Activated CD8-positive, alpha-beta T cell treated with anti-CD3 and anti-CD28 coated beads, Interleukin-2, amount 10 ng/mL, durations not matched to agents 7 days and 5 days (primary cell): ENCODE measurements at regions not wholly inside any gene's neighbourhood (a gene's known extent, or its start where the extent isn't known, plus 50 kb on each side); places are given as distances from the start of the nearest gene placed in this dataset.

Experiments used
- ATAC-seq: fragments of 150-1000 bp; cut with Tn5 transposase; one replicate; pipeline ENCODE4 v1.10.0; 2021; ENCODE audit warnings: moderate library complexity
- CTCF ChIA-PET: fragments of 350-600 bp; sonication (Branson Sonifier 250); formaldehyde crosslinking; loops from one replicate; lab custom pipeline; 2021; ENCODE audit warnings: antibody characterized with exemption; lab: Charles Lee
- POLR2A ChIA-PET: fragments of 350-600 bp; sonication (Branson Sonifier 250); formaldehyde crosslinking; loops from one replicate; lab custom pipeline; 2021; ENCODE audit warnings: antibody characterized with exemption; lab: Charles Lee
- DNase-seq: peaks from one replicate; pipeline ENCODE4 v3.0.0-alpha.2; 2020
- H3K27ac Mint-ChIP-seq: one replicate; pipeline ENCODE4 v1.8.0; 2021; ENCODE audit warnings: mild to moderate bottlenecking, mixed read lengths
- H3K27me3 Mint-ChIP-seq: one replicate; pipeline ENCODE4 v1.8.0; 2021; ENCODE audit warnings: low read depth, mixed read lengths
- H3K36me3 Mint-ChIP-seq: one replicate; pipeline ENCODE4 v1.8.0; 2021; ENCODE audit warnings: low read depth, mixed read lengths
- H3K4me1 Mint-ChIP-seq: one replicate; pipeline ENCODE4 v1.8.0; 2021; ENCODE audit warnings: low read depth, mixed read lengths
- H3K4me3 Mint-ChIP-seq: one replicate; pipeline ENCODE4 v1.8.0; 2021; ENCODE audit warnings: mild to moderate bottlenecking, mixed read lengths
- H3K9me3 Mint-ChIP-seq: one replicate; pipeline ENCODE4 v1.8.0; 2022; ENCODE audit warnings: mixed read lengths; ENCODE audit not compliant: insufficient read depth

DNA sequence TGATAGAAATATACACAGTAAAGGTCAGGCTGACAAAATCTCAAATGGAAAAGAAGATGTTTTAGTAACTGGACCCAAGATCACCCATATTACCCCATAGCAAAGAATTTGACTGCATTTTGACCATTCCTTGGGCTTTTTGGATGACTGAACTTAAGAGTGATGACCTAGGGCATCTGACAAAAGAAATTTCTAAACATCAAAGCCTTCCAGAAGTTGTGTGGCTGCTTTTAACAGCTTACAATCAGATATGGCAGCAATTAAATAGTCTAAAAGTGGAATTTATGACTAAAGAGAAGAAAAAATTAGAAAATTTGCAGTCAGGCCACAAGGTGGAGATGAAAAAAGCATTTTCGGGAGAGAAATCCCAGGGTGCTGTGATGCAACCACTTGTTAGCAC lies 563.0 kb downstream of the RERGL start:
- Mint-ChIP-seq H3K9me3 (no peaks in the 10 kb centered on the region), H3K27ac (no peak overlapping the region), H3K4me1 (no peaks in the 10 kb centered on the region), H3K27me3 (no peaks in the 10 kb centered on the region), H3K4me3 (no peak overlapping the region), H3K36me3 (no peaks in the 10 kb centered on the region)
- CTCF ChIA-PET = no interaction called here
- DNase-seq = no peak
- POLR2A ChIA-PET = no interaction called here
- no peak for ATAC-seq

DNA sequence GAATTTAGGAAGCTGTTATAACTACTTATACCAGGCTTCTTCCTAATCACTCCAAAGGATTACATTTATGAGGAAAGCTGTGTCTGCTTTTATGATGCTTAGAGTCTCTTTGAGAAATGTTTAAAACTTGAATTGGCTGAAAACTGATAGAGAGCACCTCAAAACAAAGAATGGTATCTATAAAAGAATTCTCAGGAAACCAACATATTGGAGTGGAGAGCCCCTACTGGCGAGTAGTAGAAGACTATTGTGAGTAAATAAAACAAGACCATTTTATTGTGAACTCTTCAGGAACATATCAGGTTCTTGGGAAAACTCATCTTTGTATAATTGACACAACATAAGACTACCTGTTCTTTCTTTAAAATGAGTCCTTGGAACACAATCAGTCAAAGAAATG lies 578.6 kb downstream of the RERGL start:
- Mint-ChIP-seq H3K4me1 (no peaks in the 10 kb centered on the region), H3K36me3 (no peaks in the 10 kb centered on the region), H3K9me3 (peaks cover 11% of the 10 kb centered on the region), H3K4me3 (no peak overlapping the region), H3K27ac (no peak overlapping the region), H3K27me3 (no peaks in the 10 kb centered on the region)
- no peak for DNase-seq
- POLR2A ChIA-PET = no interaction called here
- CTCF ChIA-PET = no interaction called here
- no peak for ATAC-seq

DNA sequence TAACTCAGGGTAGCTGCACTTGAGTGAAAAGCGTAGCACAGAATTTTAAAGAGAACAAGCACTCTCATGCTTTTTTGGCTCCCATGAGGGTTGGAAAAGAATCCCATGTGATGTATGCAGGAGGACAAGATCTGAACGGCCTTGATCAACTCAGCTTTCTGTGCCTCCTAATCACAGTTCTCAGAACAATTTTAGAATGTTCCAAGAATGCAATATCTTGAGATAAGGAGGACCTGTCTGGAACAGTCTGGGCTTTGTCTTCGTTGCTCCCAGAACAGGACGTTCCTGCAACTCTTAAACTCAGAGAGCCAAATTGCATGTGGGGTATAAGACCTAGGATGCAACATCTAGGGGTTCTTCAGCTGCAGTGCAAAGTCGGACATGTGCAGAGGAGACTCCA lies 582.7 kb downstream of the RERGL start:
- H3K27ac Mint-ChIP-seq = no peak overlapping the region
- POLR2A ChIA-PET = no interaction called here
- no peaks in the 10 kb centered on the region for H3K27me3 Mint-ChIP-seq
- CTCF ChIA-PET = no interaction called here
- no peak overlapping the region for H3K4me3 Mint-ChIP-seq
- no peaks in the 10 kb centered on the region for H3K9me3 Mint-ChIP-seq
- no peak for DNase-seq
- no peak for ATAC-seq
- no peaks in the 10 kb centered on the region for H3K4me1 Mint-ChIP-seq
- H3K36me3 Mint-ChIP-seq = no peaks in the 10 kb centered on the region

DNA sequence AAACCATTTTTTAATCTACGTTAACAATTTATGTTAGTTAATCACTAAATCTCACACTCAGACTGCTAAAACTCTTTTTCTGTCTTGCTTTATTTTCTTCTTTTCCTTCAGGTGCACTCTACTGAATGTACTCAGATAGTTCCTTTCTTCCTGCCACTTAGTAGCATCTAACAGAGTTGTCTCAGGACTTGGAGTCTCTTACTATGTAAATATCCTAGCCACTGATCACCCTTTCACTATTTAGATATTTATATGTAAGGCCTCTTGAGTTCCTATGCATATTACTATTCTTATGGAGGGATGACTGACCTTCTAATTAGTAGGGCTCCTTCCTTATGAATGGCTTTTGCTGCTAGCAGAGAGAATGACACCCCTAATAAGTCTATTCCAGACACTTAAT lies 586.3 kb downstream of the RERGL start:
- no peak for ATAC-seq
- H3K4me3 Mint-ChIP-seq = no peak overlapping the region
- no peaks in the 10 kb centered on the region for H3K4me1 Mint-ChIP-seq
- DNase-seq = no peak
- H3K9me3 Mint-ChIP-seq = no peaks in the 10 kb centered on the region
- ChIA-PET CTCF (no interaction called here), POLR2A (no interaction called here)
- H3K36me3 Mint-ChIP-seq = no peaks in the 10 kb centered on the region
- no peak overlapping the region for H3K27ac Mint-ChIP-seq
- H3K27me3 Mint-ChIP-seq = no peaks in the 10 kb centered on the region

DNA sequence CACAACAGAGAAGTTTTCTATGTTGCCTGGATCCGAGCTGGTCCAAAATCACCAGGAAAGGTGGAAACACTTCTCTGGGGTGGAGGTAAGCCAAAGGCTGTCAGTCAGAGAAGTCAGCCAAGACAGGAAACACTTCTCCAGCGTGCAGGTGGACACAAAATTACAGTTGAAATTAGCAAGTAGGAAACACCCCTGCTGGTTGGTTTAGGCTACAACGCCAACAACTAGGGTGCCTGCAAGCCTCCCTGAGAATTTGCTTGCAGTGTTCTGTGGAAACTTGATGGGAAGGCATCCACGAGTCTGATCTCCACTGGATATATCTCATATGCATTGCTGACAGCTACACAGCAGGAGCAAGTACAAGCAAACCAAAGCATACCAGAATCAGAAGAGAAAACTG lies 600.5 kb downstream of the RERGL start:
- H3K27ac Mint-ChIP-seq = no peak overlapping the region
- peaks cover 15% of the 10 kb centered on the region for H3K9me3 Mint-ChIP-seq
- CTCF ChIA-PET = no interaction called here
- no peaks in the 10 kb centered on the region for H3K27me3 Mint-ChIP-seq
- no peaks in the 10 kb centered on the region for H3K36me3 Mint-ChIP-seq
- H3K4me1 Mint-ChIP-seq = no peaks in the 10 kb centered on the region
- DNase-seq (no peak), ATAC-seq (no peak)
- POLR2A ChIA-PET = no interaction called here
- no peak overlapping the region for H3K4me3 Mint-ChIP-seq

DNA sequence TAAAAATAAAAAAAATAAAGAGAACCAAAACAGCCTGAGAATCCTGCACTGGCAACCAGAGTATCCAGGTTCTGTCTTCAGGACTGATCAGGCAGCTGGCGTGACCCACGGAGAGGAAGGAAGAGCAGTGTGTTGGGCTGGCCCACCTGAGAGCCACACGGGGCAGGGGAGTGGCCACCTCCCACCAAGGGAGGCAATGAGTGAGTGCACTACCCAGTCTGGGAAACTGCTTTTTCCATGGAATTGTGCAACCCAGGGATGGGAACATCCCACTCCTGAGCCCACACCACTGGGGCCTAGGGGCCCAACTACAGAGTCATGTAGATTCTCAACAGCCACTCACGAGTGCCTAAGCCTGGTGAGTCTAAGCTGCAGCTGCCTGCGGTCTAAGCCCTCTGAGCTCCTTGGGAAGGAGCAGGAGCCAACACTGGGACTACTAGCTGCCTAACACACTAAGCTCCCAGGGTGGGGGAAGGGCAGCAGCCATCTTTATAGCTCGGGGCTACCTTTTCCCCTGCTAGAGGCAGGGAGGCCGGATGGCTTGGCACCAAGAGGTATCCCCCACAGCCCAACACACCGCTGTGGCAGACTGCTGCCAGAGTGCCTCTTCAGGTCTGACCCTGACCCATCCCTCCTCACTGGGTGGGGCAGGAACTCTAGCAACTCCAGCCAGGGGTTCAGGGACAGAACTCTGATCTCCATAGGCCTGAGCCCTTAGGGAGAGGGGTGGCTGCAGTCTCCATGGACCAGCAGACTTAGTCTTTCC lies 610.9 kb downstream of the RERGL start:
- ATAC-seq = no peak
- no peaks in the 10 kb centered on the region for H3K27me3 Mint-ChIP-seq
- H3K4me1 Mint-ChIP-seq = no peaks in the 10 kb centered on the region
- H3K27ac Mint-ChIP-seq = no peak overlapping the region
- CTCF ChIA-PET = no interaction called here
- peaks cover 23% of the 10 kb centered on the region for H3K9me3 Mint-ChIP-seq
- POLR2A ChIA-PET = no interaction called here
- no peak for DNase-seq
- H3K4me3 Mint-ChIP-seq = no peak overlapping the region
- H3K36me3 Mint-ChIP-seq = no peaks in the 10 kb centered on the region

DNA sequence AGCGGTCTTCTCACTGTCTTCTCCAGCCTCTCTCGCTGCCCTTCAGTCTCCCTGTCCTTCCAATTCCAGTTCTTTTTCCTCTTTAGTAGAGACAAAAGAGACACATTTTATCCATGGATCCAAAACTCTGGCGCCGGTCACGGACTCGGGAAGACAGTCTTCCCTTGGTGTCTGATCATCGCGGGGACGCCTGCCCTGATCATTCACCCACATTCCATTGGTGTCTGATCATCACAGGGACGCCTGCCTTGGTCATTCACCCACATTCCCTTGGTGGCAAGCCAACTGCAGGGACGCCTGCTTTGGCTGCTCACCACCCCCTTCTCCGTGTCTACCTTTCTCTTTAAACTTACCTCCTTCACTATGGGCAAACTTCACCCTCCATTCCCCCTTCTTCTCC lies 619.5 kb downstream of the RERGL start:
- Mint-ChIP-seq H3K27me3 (no peaks in the 10 kb centered on the region), H3K27ac (no peak overlapping the region), H3K4me3 (no peak overlapping the region), H3K9me3 (peaks cover 23% of the 10 kb centered on the region), H3K36me3 (no peaks in the 10 kb centered on the region), H3K4me1 (no peaks in the 10 kb centered on the region)
- ATAC-seq = no peak
- ChIA-PET POLR2A (no interaction called here), CTCF (no interaction called here)
- DNase-seq = no peak

DNA sequence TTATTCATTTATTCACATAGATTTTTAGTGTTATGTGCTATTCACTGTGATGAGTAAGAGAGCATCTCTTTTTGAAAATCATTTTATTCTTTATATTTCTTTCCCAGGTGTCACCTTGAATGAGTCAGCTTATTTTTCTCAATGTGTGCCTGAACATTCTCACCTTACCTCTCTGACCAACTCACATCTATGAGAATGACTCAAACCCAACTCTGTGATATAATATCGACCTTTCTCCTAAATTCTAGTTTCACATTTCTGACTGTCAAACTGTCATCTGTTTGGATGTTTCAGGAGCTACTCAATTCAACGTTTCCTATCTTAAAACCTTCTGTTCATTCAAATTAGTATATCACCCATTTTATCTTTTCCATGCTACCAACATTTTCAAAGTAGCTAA lies 630.8 kb downstream of the RERGL start:
- Mint-ChIP-seq H3K36me3 (no peaks in the 10 kb centered on the region), H3K4me3 (no peak overlapping the region), H3K27me3 (no peaks in the 10 kb centered on the region), H3K9me3 (peaks cover 13% of the 10 kb centered on the region), H3K27ac (no peak overlapping the region), H3K4me1 (no peaks in the 10 kb centered on the region)
- DNase-seq (no peak), ATAC-seq (no peak)
- CTCF ChIA-PET = no interaction called here
- POLR2A ChIA-PET = no interaction called here

DNA sequence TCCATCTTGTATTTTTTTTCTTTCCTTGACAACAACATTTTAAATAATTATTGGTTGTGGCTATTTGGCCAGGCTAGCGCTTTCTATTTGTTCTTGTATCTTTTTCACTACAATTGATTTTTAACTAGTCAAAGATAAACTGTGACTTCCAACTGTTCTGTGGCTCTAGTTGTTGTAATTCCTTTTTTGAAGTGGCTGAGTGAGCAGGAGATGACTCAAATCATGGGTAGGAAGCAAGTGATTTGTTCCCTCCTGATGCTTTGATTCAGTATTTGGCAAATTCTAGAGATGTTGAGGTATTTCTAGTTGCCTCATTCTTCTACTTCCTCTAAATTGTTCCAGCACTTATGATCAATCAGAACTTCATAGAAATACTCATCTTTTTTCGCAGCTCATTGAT lies 633.5 kb downstream of the RERGL start:
- DNase-seq = no peak
- Mint-ChIP-seq H3K36me3 (no peaks in the 10 kb centered on the region), H3K27me3 (no peaks in the 10 kb centered on the region), H3K27ac (no peak overlapping the region), H3K4me3 (no peak overlapping the region), H3K9me3 (peaks cover 17% of the 10 kb centered on the region), H3K4me1 (no peaks in the 10 kb centered on the region)
- ATAC-seq = no peak
- ChIA-PET POLR2A (no interaction called here), CTCF (no interaction called here)

DNA sequence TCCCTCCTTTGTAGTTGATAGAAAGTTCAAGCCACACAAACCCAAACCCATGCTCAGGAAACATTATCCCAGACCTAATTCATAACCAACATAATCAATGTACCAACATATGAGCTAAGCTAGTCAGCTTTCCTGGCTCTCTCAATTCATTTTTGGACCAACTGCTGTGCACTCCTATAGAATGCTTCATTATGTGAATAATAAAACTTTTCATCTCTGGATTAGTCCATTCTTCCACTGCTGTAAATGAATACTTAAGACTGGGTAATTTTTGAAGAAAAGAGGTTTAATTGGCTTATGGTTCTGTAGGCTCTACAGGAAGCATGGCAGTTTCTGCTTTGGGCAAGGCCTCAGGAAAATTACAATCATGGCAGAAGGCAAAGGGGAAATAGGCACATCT lies 651.9 kb downstream of the RERGL start:
- no peak for DNase-seq
- POLR2A ChIA-PET = no interaction called here

DNA sequence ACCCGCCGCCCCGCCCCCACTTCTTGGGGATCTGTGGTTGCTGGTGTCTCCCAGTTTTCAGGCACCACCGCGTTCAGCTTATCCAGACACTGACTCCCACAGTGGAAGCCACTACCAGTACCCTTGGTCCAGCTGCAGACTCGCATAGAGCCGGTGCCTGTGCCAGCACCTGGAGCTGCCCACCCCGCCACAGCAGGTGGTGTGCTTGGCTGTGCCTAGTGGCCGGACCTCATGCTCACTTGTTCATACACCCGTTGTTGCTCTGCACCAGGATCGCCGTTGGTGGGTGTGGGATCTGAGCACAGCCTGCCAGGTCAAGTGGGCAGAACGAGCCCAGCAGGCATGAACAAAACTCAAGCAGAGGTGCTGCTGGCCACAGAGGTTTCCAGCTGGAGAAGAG lies 673.2 kb downstream of the RERGL start:
- no peak overlapping the region for H3K4me3 Mint-ChIP-seq
- H3K9me3 Mint-ChIP-seq = peaks cover 12% of the 10 kb centered on the region
- ATAC-seq = no peak
- H3K27ac Mint-ChIP-seq = no peak overlapping the region
- DNase-seq = no peak
- CTCF ChIA-PET = no interaction called here
- H3K27me3 Mint-ChIP-seq = no peaks in the 10 kb centered on the region
- H3K36me3 Mint-ChIP-seq = no peaks in the 10 kb centered on the region
- no peaks in the 10 kb centered on the region for H3K4me1 Mint-ChIP-seq
- POLR2A ChIA-PET = no interaction called here

More for the DNA sequence above, 651.9 kb downstream of the RERGL start:
- no peak overlapping the region for H3K4me3 Mint-ChIP-seq
- no peaks in the 10 kb centered on the region for H3K4me1 Mint-ChIP-seq
- H3K27ac Mint-ChIP-seq = no peak overlapping the region
- no peaks in the 10 kb centered on the region for H3K27me3 Mint-ChIP-seq
- no peaks in the 10 kb centered on the region for H3K36me3 Mint-ChIP-seq
- no peak for ATAC-seq
- peaks cover 24% of the 10 kb centered on the region for H3K9me3 Mint-ChIP-seq
- CTCF ChIA-PET = no interaction called here

DNA sequence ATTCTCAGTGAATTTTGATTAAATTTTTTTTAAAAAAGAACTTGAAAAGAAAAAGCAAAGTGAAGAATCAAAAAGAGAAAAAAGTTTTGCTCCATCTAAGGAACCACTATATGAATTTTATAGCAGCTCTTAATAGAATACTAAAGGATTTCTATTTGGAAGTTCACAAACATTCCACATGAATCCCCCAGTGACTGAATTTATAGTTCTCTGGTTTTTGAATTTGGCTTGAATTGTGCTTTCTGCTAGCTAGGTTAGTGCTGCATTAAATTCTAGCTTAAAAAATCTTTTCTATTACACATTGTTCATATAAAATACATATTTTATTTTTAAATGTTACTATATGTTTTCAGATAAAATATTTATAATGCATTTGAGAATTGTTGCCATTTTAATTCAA lies 675.4 kb downstream of the RERGL start:
- Mint-ChIP-seq H3K36me3 (no peaks in the 10 kb centered on the region), H3K9me3 (peaks cover 16% of the 10 kb centered on the region), H3K4me1 (no peaks in the 10 kb centered on the region), H3K27ac (no peak overlapping the region), H3K4me3 (no peak overlapping the region), H3K27me3 (no peaks in the 10 kb centered on the region)
- ChIA-PET POLR2A (no interaction called here), CTCF (interaction anchor here (0.5 kb wide), 1 partner anchor 960 kb away, joined by 3 read pairs; no protein-coding TSS in a partner anchor)
- no peak for DNase-seq
- ATAC-seq = no peak

DNA sequence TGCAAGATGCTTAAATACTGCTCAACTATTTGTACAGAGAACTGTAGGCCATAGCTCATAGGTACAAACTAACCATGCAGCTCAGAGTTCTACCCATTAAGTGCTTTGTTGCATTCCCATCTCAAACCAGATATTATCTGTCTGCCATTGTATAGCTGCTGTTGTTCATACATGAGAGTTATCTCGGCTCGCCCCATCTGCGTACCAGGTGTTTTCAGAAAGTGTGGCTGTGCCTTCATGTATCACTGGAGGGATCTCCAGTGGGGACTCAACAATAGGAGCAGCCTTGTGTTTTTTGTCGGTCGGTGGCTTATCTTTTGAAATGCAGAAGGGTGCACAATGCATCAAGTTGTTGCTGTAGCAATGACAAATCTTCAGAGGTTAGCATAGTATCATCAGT lies 678.3 kb downstream of the RERGL start:
- DNase-seq = no peak
- Mint-ChIP-seq H3K4me3 (no peak overlapping the region), H3K4me1 (no peaks in the 10 kb centered on the region), H3K36me3 (no peaks in the 10 kb centered on the region), H3K27me3 (no peaks in the 10 kb centered on the region), H3K27ac (no peak overlapping the region), H3K9me3 (peaks cover 28% of the 10 kb centered on the region)
- CTCF ChIA-PET = no interaction called here
- POLR2A ChIA-PET = no interaction called here
- ATAC-seq = no peak
